ELF-1 (cell line): ENCODE measurements at regions not wholly inside any gene's neighbourhood (a gene's known extent, or its start where the extent isn't known, plus 50 kb on each side); places are given as distances from the start of the nearest gene placed in this dataset.

ENCODE experiments used
- DNase-seq: peaks from one replicate; pipeline ENCODE4 v3.0.0-alpha.2; 2016; ENCODE audit warnings: low read depth, low spot score

- no peak for DNase-seq
These were observed 54.4 kb upstream of the RELL1 start for GRCh38 chr4:37740546-37740945.

GRCh38 chr4:37737466-37737865 lies 51.3 kb upstream of the RELL1 start:
- DNase-seq = no peak
